NCI-H526 treated with DMSO at 0.1 percent for 48 hours (cell line): ENCODE measurements at regions not wholly inside any gene's neighbourhood (a gene's known extent, or its start where the extent isn't known, plus 50 kb on each side); places are given as distances from the start of the nearest gene placed in this dataset.
"Not testable (repeated sequence)": the region's sequence is repeated elsewhere in the genome, so short reads cannot be mapped to it uniquely, and the experiment has no call there.

Experiments used
- DNase-seq: peaks from one replicate; lab custom pipeline; 2025; lab: John Stamatoyannopoulos, UW

DNA sequence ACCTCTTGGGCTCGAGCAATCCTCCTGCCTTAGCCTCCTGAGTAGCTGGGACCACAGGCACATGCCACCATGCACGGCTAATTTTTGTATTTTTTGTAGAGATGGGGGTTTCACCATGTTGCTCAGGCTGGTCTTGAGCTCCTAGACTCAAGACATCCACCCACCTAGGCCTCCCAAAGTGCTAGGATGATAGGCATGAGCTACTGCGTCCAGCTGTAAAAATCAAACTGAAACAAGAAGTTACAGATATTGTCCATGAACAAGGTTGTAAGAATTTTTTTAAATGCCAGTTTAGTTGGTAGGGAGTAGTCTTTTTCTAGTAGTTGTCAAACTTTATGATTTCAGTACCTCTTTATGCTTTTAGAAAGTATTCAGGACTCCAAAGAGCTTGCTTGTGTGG lies 424.4 kb upstream of the PMFBP1 start:
- DNase-seq, result no peak

- no peak for DNase-seq
These were observed 418.4 kb upstream of the PMFBP1 start for GRCh38 chr16:72590151-72590937.

DNA sequence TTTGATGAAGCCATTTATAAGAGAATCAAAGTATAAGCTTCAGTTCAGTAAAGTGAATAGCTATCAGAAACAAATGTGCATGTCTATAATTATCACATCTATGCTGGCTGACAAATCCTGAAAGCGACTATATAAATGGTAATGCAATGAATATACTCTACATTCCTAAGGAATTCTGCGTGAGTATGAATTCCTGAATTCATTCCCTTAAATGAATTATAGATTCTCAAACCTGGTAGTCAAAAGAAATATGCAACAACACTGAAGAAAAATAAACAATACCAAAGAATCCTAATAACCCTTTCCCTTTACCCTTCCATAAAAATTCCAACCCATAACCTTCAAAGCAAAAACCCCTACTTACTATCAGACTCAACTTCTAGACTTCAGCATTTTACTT lies 416.6 kb upstream of the PMFBP1 start:
- DNase-seq, result no peak

DNA sequence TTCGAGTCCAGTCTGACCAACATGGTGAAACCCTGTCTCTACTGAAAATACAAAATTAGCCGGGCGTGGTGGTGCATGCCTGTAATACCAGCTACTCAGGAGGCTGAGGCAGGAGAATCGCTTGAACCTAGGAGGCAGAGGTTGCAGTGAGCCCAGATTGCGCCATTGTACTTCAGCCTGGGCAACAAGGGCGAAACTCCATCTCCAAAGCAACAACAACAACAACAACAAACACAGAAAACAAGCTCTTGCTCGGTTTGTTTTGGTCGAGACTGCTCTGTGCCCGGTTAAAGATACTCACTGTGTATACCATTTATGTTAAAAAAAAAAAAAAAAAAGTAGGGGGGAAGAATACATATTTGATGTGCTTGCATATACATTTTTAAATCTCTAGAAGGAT lies 406.1 kb upstream of the PMFBP1 start:
- not testable (repeated sequence) for DNase-seq

DNA sequence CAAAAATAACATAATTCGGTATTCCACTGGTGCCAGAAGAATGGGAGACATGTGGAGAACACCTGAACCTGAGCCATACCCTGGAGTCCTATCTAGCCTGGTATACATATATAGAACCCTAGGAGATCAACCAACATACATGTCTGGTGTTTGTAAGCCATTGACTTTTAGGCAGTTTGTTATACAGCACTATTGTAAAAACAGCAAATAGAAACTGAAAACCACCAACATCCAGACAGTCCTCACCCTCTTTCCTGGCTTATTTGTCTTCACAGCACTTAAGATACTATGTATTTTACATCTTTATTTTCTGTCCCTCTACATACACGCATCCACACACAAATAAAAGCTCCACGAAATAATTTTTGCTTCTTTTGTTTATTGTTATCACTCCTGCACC lies 404.2 kb upstream of the PMFBP1 start:
- DNase-seq, result no peak

DNA sequence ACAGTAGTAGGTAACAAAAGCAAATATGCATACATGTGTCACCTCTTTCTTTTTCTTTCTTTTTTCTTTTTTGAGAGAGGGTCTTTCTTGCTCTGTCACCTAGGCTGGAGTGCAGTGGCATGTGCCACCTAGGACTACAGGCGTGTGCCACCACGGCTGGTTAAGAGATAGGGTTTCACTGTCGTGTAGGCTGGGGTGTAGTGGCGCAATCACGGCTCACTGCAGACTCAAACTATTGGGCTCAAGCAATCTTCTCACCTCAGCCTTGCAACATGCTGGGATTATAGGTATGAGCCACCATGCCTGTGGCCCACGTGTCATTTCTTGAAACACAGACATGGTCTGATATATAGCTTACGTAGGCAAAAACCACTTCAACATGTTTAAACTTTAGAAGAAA lies 397.7 kb upstream of the PMFBP1 start:
- DNase-seq, result no peak

- DNase-seq, result no peak
These were observed 396.5 kb upstream of the PMFBP1 start for GRCh38 chr16:72568502-72568901.

DNA sequence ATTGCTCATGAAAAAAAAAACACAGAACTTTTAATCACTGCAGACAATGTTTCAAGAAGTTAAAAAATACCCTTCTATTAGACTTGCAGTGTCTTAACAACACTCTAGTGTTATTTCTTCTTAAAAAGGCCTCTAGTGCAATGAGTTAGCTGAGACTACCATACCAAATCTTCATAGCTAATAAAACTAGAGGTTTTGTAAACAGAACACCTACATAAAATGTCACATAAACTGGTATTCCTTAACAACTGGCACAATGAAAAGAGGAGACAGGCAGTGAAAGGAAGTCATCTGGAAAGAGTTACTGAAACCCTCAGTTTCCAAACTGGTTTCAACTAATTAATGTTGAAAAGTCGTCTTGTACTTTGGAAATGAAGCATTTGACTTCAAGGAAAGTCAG lies 394.2 kb upstream of the PMFBP1 start:
- DNase-seq, result no peak

DNA sequence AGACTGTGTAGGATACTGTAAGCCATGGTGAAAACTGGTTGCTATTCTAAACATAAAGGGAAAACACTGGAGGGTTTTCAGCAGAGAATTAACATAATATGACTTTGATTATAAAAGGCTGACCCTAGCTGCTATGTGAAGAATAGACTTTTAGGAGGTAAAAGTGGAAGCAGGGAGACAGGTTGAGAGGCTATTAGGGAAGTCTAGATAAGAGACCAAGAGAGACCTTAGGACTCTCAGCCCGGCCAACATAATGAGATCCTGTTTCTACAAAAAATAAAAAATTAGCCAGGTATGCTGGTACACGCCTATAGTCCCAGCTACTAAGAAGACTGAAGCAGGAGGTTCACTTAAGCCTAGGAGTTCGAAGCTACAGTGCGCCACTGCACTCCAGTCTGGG lies 393.2 kb upstream of the PMFBP1 start:
- DNase-seq, result no peak

- DNase-seq, result no peak
These were observed 388.7 kb upstream of the PMFBP1 start for GRCh38 chr16:72560617-72561016.

GRCh38 chr16:72558501-72558900 lies 386.5 kb upstream of the PMFBP1 start:
- no peak for DNase-seq

DNA sequence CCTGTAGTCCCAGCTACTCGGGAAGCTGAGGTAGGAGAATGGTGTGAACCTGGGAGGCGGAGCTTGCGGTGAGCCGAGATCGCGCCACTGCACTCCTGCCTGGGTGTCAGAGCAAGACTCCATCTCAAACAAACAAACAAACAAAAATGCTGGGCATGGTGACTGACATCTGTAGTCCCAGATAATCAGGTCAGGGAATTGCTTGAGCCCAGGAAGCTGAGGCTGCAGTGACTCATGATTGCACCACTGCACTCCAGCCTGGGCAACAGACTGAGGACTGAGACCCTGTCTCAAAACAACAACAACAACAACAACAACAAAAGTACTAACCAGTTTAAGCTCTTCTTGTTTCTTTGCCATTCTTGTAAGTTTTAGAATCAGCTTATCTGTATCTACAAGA lies 383.0 kb upstream of the PMFBP1 start:
- DNase-seq, result no peak

DNA sequence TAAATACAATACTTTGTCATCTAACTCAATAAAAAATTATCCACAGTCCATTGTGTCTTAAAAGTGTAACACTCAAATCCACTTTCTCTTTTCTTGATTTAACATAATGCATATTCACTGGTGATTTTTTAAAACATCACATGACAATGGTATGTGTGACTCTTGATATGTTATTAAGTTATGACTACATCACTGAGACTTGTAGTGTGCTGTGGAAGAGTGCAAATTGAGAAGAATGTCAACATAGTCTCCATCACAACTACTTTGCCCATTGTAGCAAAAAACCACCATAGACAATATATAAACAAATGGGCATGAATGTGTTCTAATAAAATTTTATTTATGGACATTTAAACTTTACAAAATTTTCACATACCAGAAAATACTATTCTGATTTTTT lies 380.7 kb upstream of the PMFBP1 start:
- DNase-seq, result no peak

DNA sequence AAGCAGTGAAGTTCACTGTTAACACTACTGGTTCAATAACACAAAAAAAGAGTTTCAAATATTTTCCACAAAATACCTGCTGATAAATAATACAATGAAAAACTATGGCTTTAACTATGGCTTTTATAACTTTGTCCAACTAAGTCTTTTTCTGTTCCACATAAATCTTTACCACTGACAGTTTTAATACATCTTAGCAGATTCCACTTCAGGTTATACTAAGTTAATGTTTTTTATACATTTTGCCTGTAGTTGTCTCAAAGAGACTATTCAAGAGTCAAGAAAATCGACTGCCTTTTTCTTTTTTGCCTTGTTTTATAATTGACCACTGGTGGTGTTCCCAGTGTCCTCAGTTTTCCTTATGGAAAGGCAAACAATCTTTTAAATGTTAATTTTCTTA lies 379.7 kb upstream of the PMFBP1 start:
- DNase-seq, result no peak

DNA sequence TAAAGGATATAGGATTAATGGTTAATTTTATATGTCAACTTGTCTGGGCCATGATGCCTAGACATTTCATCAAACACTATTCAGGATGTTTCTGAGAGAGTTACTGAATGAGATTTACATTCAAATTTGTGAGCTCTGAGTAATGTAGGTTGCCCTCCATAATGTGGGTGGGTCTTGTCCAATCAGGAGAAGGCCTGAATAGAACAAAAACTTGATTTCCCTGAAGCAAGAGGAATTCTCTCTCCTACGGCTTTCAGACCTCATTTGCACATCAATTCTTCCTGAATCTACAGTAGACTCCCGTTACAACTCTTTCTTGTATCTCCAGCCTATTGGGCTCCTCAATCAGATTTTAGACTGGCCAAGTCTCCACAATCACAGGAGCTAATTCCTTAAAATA lies 377.9 kb upstream of the PMFBP1 start:
- DNase-seq, result no peak

DNA sequence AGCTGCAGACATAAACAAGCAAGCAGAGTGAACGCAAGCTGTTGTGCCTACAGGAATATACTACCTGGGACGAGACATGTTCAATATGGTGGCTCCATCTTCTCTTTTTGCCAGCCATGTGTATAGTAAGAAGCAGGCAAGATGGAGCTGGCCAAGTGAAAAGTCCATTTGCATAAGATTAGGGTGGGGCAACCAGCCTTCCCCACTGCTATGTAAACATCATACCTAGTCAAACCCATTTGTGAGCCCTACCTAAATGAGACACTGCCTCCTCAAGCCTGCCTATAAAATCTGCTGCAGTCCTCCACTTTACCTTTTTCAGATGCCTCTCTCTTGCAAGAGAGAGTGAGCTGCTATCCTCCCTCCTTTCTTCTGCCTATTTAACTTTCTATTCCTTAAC lies 370.1 kb upstream of the PMFBP1 start:
- no peak for DNase-seq

- DNase-seq, result no peak
These were observed 365.7 kb upstream of the PMFBP1 start for GRCh38 chr16:72537664-72538063.

GRCh38 chr16:72536723-72537435 lies 364.9 kb upstream of the PMFBP1 start:
- no peak for DNase-seq

- no peak for DNase-seq
These were observed 361.0 kb upstream of the PMFBP1 start for GRCh38 chr16:72532906-72533410.

GRCh38 chr16:72530434-72530833 lies 358.5 kb upstream of the PMFBP1 start:
- DNase-seq, result no peak

DNA sequence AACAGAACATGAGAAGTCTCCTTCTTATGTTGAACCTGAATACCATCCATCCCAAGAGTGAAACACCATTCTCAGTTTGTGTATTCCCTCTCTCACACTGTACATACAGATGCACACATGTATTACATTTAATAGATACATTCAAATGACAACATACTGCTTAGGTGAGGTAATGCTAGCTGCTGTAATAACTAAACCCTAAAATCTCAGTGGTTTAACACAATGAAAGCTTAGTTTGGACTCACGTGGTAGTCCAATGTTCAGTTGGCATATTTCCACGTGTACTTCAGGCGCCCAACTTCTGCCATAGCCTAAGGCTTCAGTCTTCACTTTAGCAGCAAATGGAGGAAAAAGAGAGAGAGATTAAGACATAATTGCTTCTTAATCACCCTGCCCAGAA lies 351.1 kb upstream of the PMFBP1 start:
- DNase-seq, result no peak

DNA sequence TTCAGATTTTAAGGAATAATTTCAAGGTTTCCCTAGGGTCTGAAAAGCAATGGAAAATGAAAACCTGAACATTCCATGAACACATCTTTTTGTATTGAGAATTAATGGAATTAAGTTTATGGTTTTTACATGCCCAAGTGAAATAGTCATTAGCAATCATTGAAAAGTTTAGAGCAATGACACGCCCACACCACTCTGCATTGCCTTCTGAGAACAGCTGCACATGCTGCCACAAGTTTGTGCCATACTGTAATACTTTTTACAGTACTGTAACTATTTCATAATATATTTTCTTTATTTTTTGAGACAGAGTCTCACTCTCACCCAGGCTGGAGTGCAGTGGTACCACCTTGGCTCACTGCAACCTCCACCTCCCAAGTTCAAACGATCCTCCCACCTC lies 345.2 kb upstream of the PMFBP1 start:
- DNase-seq, result no peak

GRCh38 chr16:72511171-72511570 lies 339.2 kb upstream of the PMFBP1 start:
- DNase-seq, result no peak

GRCh38 chr16:72508191-72508590 lies 336.2 kb upstream of the PMFBP1 start:
- no peak for DNase-seq
